Tibial nerve (tissue), 4 donors: ENCODE measurements at regions not wholly inside any gene's neighbourhood (a gene's known extent, or its start where the extent isn't known, plus 50 kb on each side); places are given as distances from the start of the nearest gene placed in this dataset.
"Not testable (repeated sequence)": the region's sequence is repeated elsewhere in the genome, so short reads cannot be mapped to it uniquely, and the experiment has no call there.

Source experiments
- DNase-seq, 2 donors: peaks; one replicate each; pipeline ENCODE4 v3.0.0-alpha.2; 2019; ENCODE audit warnings: low spot score in 2 of 2
- H3K27ac ChIP-seq, 4 donors: fragments of 200-600 bp; sonication (generic) in 3 of 4; one replicate each; pipeline ENCODE4 v1.5.1; 2017 to 2019; ENCODE audit warnings: mild to moderate bottlenecking in 1 of 4
- H3K27me3 ChIP-seq, 2 donors: fragments of 200-600 bp; sonication (generic) in 1 of 2; one replicate each; pipeline versions ENCODE4 v1.5.1 to v1.6.0; 2017 to 2019
- H3K36me3 ChIP-seq, 3 donors: fragments of 200-600 bp; sonication (generic); one replicate each; pipeline ENCODE4 v1.5.1; 2018 to 2019
- H3K4me1 ChIP-seq, 4 donors: fragments of 200-600 bp; sonication (generic) in 3 of 4; one replicate each; pipeline ENCODE4 v1.5.1; 2017 to 2019
- H3K4me3 ChIP-seq, 4 donors: fragments of 200-600 bp; sonication (generic) in 3 of 4; one replicate each; pipeline ENCODE4 v1.5.1; 2017 to 2019; ENCODE audit warnings: mild to moderate bottlenecking in 1 of 4, moderate library complexity in 1 of 4
- H3K9me3 ChIP-seq, 4 donors: fragments of 200-600 bp; sonication (generic) in 3 of 4; one replicate each; pipeline ENCODE4 v1.5.1; 2017 to 2019
- CTCF ChIP-seq, 5 experiments: fragments of 200-600 bp in 3 of 5; fragments of 450-650 bp in 2 of 5; sonication (generic) in 3 of 5; IDR thresholded peaks; one replicate each; pipeline ENCODE4 v1.5.1; 2016 to 2019; ENCODE audit warnings: antibody characterized with exemption in 5 of 5, mild to moderate bottlenecking in 3 of 5, moderate library complexity in 2 of 5
- EP300 ChIP-seq, 2 donors: sonication (generic); formaldehyde crosslinking; IDR thresholded peaks; one replicate each; pipeline ENCODE4 v1.6.1; 2017; ENCODE audit warnings: antibody characterized with exemption in 2 of 2, mild to moderate bottlenecking in 1 of 2
- POLR2A ChIP-seq, 2 donors: fragments of 450-650 bp; IDR thresholded peaks; one replicate each; pipeline ENCODE4 v1.6.1; 2017; ENCODE audit warnings: antibody characterized with exemption in 2 of 2, mild to moderate bottlenecking in 2 of 2, moderate library complexity in 2 of 2
- WGBS, 2 donors: methylation state at CpG; one replicate each; pipeline ENCODE4 v1.1.5; 2018; 5-methylcytosine and 5-hydroxymethylcytosine counted together

DNA sequence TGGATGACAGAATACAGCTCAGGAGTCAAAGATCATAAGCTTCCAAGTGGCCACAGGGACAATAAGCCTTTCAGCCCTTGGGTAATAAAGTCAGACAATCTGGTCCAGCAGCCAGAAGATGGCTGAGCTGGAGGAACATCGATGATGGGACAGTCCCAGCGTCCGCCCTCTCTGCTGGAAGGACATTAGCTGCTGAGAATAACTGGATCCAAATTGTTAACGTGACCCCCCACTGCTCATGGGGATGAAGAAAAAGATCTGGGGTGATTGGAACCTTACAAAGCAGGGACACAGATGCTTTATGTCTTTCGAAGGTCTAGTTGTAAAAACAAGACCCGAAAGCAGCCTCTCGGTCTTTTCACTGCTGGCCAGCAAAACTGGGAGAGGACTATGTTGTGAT lies 71.0 kb downstream of the IGLL5 start:
- Histone ChIP-seq H3K36me3 (no peaks in the 10 kb centered on the region), H3K4me3 (no peak overlapping the region), H3K27me3 (peaks cover 0 to 4% of the 10 kb centered on the region in 2 donors), H3K9me3 (peaks cover 0 to 15% (median 0%) of the 10 kb centered on the region in 4 donors), H3K4me1 (peaks cover 0 to 15% (median 0%) of the 10 kb centered on the region in 4 donors), H3K27ac (no peak overlapping the region)
- 62 to 66% methylated on average over 7 of the region's 7 CpGs for WGBS, 2 donors
- DNase-seq = no peak
- TF ChIP-seq EP300 (IDR thresholded peaks at IDR 0.05) (no peak), CTCF (IDR thresholded peaks at IDR 0.05) (no peak), POLR2A (IDR thresholded peaks at IDR 0.05) (no peak)

DNA sequence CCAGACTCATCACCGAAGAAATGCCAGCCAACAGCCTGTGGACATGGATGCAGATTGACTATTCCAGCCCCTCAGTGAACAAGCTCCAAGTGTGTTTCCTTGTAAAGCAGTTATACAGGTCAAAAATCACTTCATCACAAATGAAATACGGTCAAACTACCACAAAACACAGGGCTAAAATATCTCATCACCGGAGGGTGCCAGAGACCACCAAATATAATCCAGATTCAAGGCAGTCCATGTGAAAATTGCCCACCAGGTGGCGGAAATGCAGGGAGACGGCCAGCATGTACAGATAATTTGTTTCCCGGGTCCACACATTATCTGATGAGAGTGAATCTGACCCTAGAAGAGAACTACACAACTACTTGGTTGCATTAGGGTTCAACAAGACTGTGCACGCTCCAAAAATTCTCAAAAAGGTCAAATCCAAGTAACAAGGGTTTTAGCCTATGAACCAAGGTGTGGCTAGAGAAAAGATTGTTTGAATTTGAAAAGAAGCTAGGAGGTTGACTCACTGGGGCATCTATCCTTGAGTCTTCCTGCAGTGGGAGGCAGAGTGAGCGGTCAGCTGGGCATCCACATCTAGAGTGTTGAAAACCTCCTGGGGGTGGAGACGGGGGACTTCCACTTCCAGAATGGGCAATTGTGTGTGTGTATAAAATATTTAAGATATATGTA lies 71.7 kb downstream of the IGLL5 start:
- WGBS, 2 donors = 23 to 27% methylated on average over 9 of the region's 9 CpGs
- TF ChIP-seq POLR2A (IDR thresholded peaks at IDR 0.05) (no peak), EP300 (IDR thresholded peaks at IDR 0.05) (peak in 1 of 2 donors; percentile 39), CTCF (IDR thresholded peaks at IDR 0.05) (peak; percentile 87 to 98 (median 93))
- Histone ChIP-seq H3K27ac (no peak overlapping the region), H3K4me1 (peaks cover 0 to 13% (median 0%) of the 10 kb centered on the region in 4 donors), H3K36me3 (no peaks in the 10 kb centered on the region), H3K27me3 (peaks cover 0 to 4% of the 10 kb centered on the region in 2 donors), H3K9me3 (peaks cover 0 to 22% (median 2%) of the 10 kb centered on the region in 4 donors), H3K4me3 (no peak overlapping the region)
- DNase-seq = peak; percentile 77 to 96

- no peak for DNase-seq
- Histone ChIP-seq H3K4me3 (no peak overlapping the region), H3K4me1 (peaks cover 0 to 7% (median 0%) of the 10 kb centered on the region in 4 donors), H3K36me3 (no peaks in the 10 kb centered on the region), H3K27ac (no peak overlapping the region), H3K9me3 (peaks cover 0 to 28% (median 5%) of the 10 kb centered on the region in 4 donors), H3K27me3 (no peaks in the 10 kb centered on the region)
- TF ChIP-seq CTCF (IDR thresholded peaks at IDR 0.05) (no peak), EP300 (IDR thresholded peaks at IDR 0.05) (no peak), POLR2A (IDR thresholded peaks at IDR 0.05) (no peak)
- 55 to 56% methylated on average over 1 of the region's 1 CpG for WGBS, 2 donors
Measured at GRCh38 chr22:22960307-22960706, 72.7 kb downstream of the IGLL5 start.

DNA sequence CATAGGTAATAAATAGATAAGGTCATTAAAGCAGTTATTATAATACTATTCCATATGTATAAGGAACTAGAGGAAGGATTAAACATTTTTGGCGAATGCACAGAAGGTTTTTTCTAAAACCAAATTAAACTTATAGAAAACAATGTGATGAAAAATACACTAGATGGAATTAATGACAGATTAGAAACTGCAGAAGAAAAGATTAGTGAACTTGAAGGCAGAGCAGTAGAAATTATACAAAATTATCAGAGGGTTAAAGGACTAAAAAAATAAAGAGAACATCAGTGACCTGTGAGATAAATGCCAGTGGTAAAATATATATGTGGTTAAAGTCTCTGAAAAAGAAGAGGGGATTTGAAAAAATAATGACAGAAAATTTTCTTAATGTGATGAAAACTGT lies 74.0 kb downstream of the IGLL5 start:
- Histone ChIP-seq H3K9me3 (peaks cover 0 to 28% (median 6%) of the 10 kb centered on the region in 4 donors), H3K36me3 (no peaks in the 10 kb centered on the region), H3K4me3 (no peak overlapping the region), H3K4me1 (peaks cover 0 to 3% (median 0%) of the 10 kb centered on the region in 4 donors), H3K27me3 (no peaks in the 10 kb centered on the region), H3K27ac (no peak overlapping the region)
- TF ChIP-seq POLR2A (IDR thresholded peaks at IDR 0.05) (no peak), CTCF (IDR thresholded peaks at IDR 0.05) (no peak)
- DNase-seq = no peak
- WGBS, 2 donors = 95 to 97% methylated on average over 1 of the region's 1 CpG

- no peaks in the 10 kb centered on the region for H3K27me3 ChIP-seq
- TF ChIP-seq EP300 (IDR thresholded peaks at IDR 0.05) = no peak
- TF ChIP-seq POLR2A (IDR thresholded peaks at IDR 0.05) = no peak
- TF ChIP-seq CTCF (IDR thresholded peaks at IDR 0.05) = no peak
- H3K4me3 ChIP-seq = no peak overlapping the region
- DNase-seq = no peak
- 81 to 93% methylated on average over 1 of the region's 1 CpG for WGBS, 2 donors
- no peak overlapping the region for H3K27ac ChIP-seq
- H3K36me3 ChIP-seq = no peaks in the 10 kb centered on the region
- H3K4me1 ChIP-seq = no peaks in the 10 kb centered on the region
- peaks cover 0 to 13% (median 6%) of the 10 kb centered on the region in 4 donors for H3K9me3 ChIP-seq
Measured at GRCh38 chr22:22968366-22968765, 80.8 kb downstream of the IGLL5 start.

- not testable (repeated sequence) for H3K27me3 ChIP-seq, H3K4me1 ChIP-seq, H3K4me3 ChIP-seq, H3K36me3 ChIP-seq, H3K9me3 ChIP-seq, DNase-seq, H3K27ac ChIP-seq
- WGBS, 2 donors = 65 to 97% methylated on average over 3 of the region's 3 CpGs
Measured at GRCh38 chr22:22972605-22973004, 85.0 kb downstream of the IGLL5 start.
